GM23338 (cell line): ENCODE measurements at regions not wholly inside any gene's neighbourhood (a gene's known extent, or its start where the extent isn't known, plus 50 kb on each side); places are given as distances from the start of the nearest gene placed in this dataset.
A peak's percentile ranks its signal among the peaks of the same experiment; 100 is the strongest.

ENCODE experiments used
- ATAC-seq: fragments of 200-7000 bp; cut with Tn5 transposase; 3 replicates; pipeline ENCODE4 v1.9.1; 2020
- DNase-seq: peaks from one replicate; pipeline ENCODE4 v3.0.0-alpha.2; 2015; ENCODE audit warnings: low spot score
- H2AFZ ChIP-seq: fragments of 200-600 bp; sonication (generic); 2 replicates; pipeline ENCODE4 v1.8.0; 2016; ENCODE audit warnings: antibody characterized with exemption, mild to moderate bottlenecking, moderate library complexity
- H3F3A ChIP-seq: fragments of 200-600 bp; sonication (generic); replicated peaks from 2 replicates; pipeline ENCODE4 v1.8.0; 2017; ENCODE audit warnings: antibody characterized with exemption, mixed run types, low read depth
- H3K27ac ChIP-seq: fragments of 200-600 bp; sonication (generic); 2 replicates; pipeline ENCODE4 v1.6.1; 2016; ENCODE audit warnings: low read depth
- H3K27me3 ChIP-seq: fragments of 200-600 bp; sonication (generic); 2 replicates; pipeline ENCODE4 v1.8.0; 2016; ENCODE audit warnings: mild to moderate bottlenecking, mixed run types, moderate library complexity; ENCODE audit not compliant: insufficient read depth
- H3K36me3 ChIP-seq: fragments of 200-600 bp; sonication (generic); 2 replicates; pipeline ENCODE4 v1.8.0; 2016; ENCODE audit warnings: mild to moderate bottlenecking; ENCODE audit not compliant: insufficient read depth
- H3K4me1 ChIP-seq: fragments of 200-600 bp; sonication (generic); 2 replicates; pipeline ENCODE4 v1.8.0; 2016; ENCODE audit warnings: mild to moderate bottlenecking, moderate library complexity; ENCODE audit not compliant: insufficient read depth
- H3K4me2 ChIP-seq: fragments of 200-600 bp; sonication (generic); 2 replicates; pipeline ENCODE4 v1.7.1; 2017; ENCODE audit warnings: mixed run types
- H3K4me3 ChIP-seq: fragments of 200-600 bp; sonication (generic); 2 replicates; pipeline ENCODE4 v1.6.1; 2016; ENCODE audit warnings: mixed run types
- H3K79me2 ChIP-seq: fragments of 200-600 bp; sonication (generic); replicated peaks from 2 replicates; pipeline ENCODE4 v1.8.0; 2017; ENCODE audit warnings: mild to moderate bottlenecking; ENCODE audit not compliant: insufficient read depth
- H3K9me2 ChIP-seq: fragments of 200-600 bp; sonication (generic); 2 replicates; pipeline ENCODE4 v1.8.0; 2017; ENCODE audit not compliant: insufficient read depth
- H4K20me1 ChIP-seq: fragments of 200-600 bp; sonication (generic); replicated peaks from 2 replicates; pipeline ENCODE4 v1.8.0; 2017; ENCODE audit warnings: mild to moderate bottlenecking; ENCODE audit not compliant: insufficient read depth
- H3K27ac Mint-ChIP-seq: 2 replicates; pipeline ENCODE4 v1.8.0; 2020; ENCODE audit warnings: inconsistent platforms, mild to moderate bottlenecking, moderate library complexity, mixed read lengths
- H3K27me3 Mint-ChIP-seq: 3 replicates; pipeline ENCODE4 v1.8.0; 2022; ENCODE audit warnings: low read depth, mild to moderate bottlenecking, moderate library complexity, mixed read lengths, inconsistent platforms; ENCODE audit not compliant: insufficient read depth, poor library complexity
- H3K36me3 Mint-ChIP-seq: 3 replicates; pipeline ENCODE4 v1.8.0; 2021; ENCODE audit warnings: low read depth, mild to moderate bottlenecking, inconsistent platforms, moderate library complexity, mixed read lengths
- H3K4me1 Mint-ChIP-seq: 3 replicates; pipeline ENCODE4 v1.8.0; 2020; ENCODE audit warnings: mild to moderate bottlenecking, inconsistent platforms, mixed read lengths
- H3K4me3 Mint-ChIP-seq: 3 replicates; pipeline ENCODE4 v1.8.0; 2021; ENCODE audit warnings: moderate library complexity, mild to moderate bottlenecking, inconsistent platforms, mixed read lengths
- H3K9me3 Mint-ChIP-seq: 3 replicates; pipeline ENCODE4 v1.8.0; 2020; ENCODE audit warnings: moderate library complexity, mild to moderate bottlenecking, inconsistent platforms, mixed read lengths
- CREB1 ChIP-seq: fragments of 250-450 bp; sonication (Bioruptor Pico); IDR thresholded peaks from 2 replicates; pipeline ENCODE4 v1.5.0; 2020; ENCODE audit warnings: low read depth, mild to moderate bottlenecking, moderate library complexity
- EZH2 ChIP-seq: fragments of 200-600 bp; sonication (generic); IDR thresholded peaks from one replicate; pipeline ENCODE4 v1.8.0; 2017; ENCODE audit warnings: antibody characterized with exemption, mild to moderate bottlenecking, low read depth; ENCODE audit not compliant: unreplicated experiment
- EZH2phosphoT487 ChIP-seq: fragments of 200-600 bp; sonication (generic); IDR thresholded peaks from one replicate; pipeline ENCODE4 v1.8.1; 2018; ENCODE audit warnings: antibody characterized with exemption; ENCODE audit not compliant: unreplicated experiment
- JUNB ChIP-seq: IDR thresholded peaks from one replicate; pipeline ENCODE4 v1.6.1; 2016; ENCODE audit warnings: antibody characterized with exemption; ENCODE audit not compliant: unreplicated experiment
- NANOG ChIP-seq: IDR thresholded peaks from 2 replicates; pipeline ENCODE4 v1.6.1; 2016; ENCODE audit warnings: antibody characterized with exemption, borderline replicate concordance
- POLR2AphosphoS5 ChIP-seq: IDR thresholded peaks from 2 replicates; pipeline ENCODE4 v1.6.1; 2016; ENCODE audit warnings: antibody characterized with exemption, low read depth
- STAT1 ChIP-seq: IDR thresholded peaks from one replicate; pipeline ENCODE4 v1.6.1; 2016; ENCODE audit warnings: antibody characterized with exemption; ENCODE audit not compliant: unreplicated experiment
- ZNF114 ChIP-seq: fragments of 250-450 bp; sonication (Bioruptor Pico); IDR thresholded peaks from 2 replicates; pipeline ENCODE4 v1.5.0; 2020; ENCODE audit warnings: mild to moderate bottlenecking, moderate library complexity
- ZNF331 ChIP-seq: fragments of 250-450 bp; sonication (Bioruptor Pico); IDR thresholded peaks from 2 replicates; pipeline ENCODE4 v1.5.0; 2020; ENCODE audit warnings: low read depth, mild to moderate bottlenecking, moderate library complexity
- TF ChIP-seq, protein P1 (sequence below): IDR thresholded peaks from one replicate; pipeline ENCODE4 v1.6.1; 2018; ENCODE audit warnings: antibody characterized with exemption; ENCODE audit not compliant: unreplicated experiment
- TF ChIP-seq, protein P2 (sequence below): IDR thresholded peaks from 2 replicates; pipeline ENCODE4 v1.6.1; 2016; ENCODE audit warnings: antibody characterized with exemption
- TF ChIP-seq, protein P3 (sequence below), 2 experiments: fragments of 200-600 bp in 1 of 2; sonication (generic) in 1 of 2; conservative IDR thresholded peaks; 2 replicates each; pipeline versions ENCODE4 v1.5.1 to v1.6.1; 2016 to 2017; ENCODE audit warnings: antibody characterized with exemption in 2 of 2, low read depth in 2 of 2, mild to moderate bottlenecking in 2 of 2, moderate library complexity in 1 of 2
- TF ChIP-seq, protein P4 (sequence below): fragments of 250-450 bp; sonication (Bioruptor Pico); IDR thresholded peaks from 2 replicates; pipeline ENCODE4 v1.5.0; 2020; ENCODE audit warnings: mild to moderate bottlenecking, moderate library complexity

DNA sequence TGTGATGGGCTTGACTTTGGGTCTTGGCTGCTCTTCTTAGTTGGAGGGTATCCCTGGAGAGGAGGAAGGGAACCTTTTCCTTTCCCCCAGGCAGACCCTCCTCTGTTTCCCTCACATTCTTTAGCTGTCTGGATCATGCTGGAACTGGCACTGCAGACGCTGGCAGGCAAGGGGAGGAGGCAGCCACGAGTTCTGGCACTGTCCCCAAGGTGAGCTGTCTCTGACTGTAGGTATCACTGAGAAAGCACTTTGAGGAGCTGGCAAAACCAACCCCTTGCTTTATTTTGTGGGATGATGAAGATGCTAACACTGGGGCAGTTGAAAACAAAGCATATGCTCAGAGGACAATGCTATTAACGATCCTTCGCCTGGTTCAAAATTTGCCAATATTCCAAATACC, 175.0 kb downstream of the SOX2 start:
- Mint-ChIP-seq H3K9me3 (no peaks in the 10 kb centered on the region; the same call in 1 of the 3 replicates), H3K27me3 (peaks cover 6% of the 10 kb centered on the region), H3K27ac (peak overlapping the region; percentile 2; the same call in 1 of the 2 replicates), H3K36me3 (no peaks in the 10 kb centered on the region), H3K4me1 (peaks cover 21% of the 10 kb centered on the region), H3K4me3 (no peak overlapping the region)
- no peaks in the 10 kb centered on the region for H3F3A ChIP-seq
- DNase-seq, result no peak
- TF ChIP-seq EZH2phosphoT487 (no peak), ZNF114 (CRISPR knock-in tag) (no peak), JUNB (no peak), CREB1 (CRISPR knock-in tag) (no peak), POLR2AphosphoS5 (no peak), EZH2 (no peak), ZNF331 (no peak), STAT1 (no peak), NANOG (no peak)
- TF ChIP-seq, protein P1, sequence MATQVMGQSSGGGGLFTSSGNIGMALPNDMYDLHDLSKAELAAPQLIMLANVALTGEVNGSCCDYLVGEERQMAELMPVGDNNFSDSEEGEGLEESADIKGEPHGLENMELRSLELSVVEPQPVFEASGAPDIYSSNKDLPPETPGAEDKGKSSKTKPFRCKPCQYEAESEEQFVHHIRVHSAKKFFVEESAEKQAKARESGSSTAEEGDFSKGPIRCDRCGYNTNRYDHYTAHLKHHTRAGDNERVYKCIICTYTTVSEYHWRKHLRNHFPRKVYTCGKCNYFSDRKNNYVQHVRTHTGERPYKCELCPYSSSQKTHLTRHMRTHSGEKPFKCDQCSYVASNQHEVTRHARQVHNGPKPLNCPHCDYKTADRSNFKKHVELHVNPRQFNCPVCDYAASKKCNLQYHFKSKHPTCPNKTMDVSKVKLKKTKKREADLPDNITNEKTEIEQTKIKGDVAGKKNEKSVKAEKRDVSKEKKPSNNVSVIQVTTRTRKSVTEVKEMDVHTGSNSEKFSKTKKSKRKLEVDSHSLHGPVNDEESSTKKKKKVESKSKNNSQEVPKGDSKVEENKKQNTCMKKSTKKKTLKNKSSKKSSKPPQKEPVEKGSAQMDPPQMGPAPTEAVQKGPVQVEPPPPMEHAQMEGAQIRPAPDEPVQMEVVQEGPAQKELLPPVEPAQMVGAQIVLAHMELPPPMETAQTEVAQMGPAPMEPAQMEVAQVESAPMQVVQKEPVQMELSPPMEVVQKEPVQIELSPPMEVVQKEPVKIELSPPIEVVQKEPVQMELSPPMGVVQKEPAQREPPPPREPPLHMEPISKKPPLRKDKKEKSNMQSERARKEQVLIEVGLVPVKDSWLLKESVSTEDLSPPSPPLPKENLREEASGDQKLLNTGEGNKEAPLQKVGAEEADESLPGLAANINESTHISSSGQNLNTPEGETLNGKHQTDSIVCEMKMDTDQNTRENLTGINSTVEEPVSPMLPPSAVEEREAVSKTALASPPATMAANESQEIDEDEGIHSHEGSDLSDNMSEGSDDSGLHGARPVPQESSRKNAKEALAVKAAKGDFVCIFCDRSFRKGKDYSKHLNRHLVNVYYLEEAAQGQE, result no peak
- TF ChIP-seq, protein P2, sequence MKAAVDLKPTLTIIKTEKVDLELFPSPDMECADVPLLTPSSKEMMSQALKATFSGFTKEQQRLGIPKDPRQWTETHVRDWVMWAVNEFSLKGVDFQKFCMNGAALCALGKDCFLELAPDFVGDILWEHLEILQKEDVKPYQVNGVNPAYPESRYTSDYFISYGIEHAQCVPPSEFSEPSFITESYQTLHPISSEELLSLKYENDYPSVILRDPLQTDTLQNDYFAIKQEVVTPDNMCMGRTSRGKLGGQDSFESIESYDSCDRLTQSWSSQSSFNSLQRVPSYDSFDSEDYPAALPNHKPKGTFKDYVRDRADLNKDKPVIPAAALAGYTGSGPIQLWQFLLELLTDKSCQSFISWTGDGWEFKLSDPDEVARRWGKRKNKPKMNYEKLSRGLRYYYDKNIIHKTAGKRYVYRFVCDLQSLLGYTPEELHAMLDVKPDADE, result no peak
- TF ChIP-seq, protein P3, sequence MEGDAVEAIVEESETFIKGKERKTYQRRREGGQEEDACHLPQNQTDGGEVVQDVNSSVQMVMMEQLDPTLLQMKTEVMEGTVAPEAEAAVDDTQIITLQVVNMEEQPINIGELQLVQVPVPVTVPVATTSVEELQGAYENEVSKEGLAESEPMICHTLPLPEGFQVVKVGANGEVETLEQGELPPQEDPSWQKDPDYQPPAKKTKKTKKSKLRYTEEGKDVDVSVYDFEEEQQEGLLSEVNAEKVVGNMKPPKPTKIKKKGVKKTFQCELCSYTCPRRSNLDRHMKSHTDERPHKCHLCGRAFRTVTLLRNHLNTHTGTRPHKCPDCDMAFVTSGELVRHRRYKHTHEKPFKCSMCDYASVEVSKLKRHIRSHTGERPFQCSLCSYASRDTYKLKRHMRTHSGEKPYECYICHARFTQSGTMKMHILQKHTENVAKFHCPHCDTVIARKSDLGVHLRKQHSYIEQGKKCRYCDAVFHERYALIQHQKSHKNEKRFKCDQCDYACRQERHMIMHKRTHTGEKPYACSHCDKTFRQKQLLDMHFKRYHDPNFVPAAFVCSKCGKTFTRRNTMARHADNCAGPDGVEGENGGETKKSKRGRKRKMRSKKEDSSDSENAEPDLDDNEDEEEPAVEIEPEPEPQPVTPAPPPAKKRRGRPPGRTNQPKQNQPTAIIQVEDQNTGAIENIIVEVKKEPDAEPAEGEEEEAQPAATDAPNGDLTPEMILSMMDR (conservative IDR thresholded peaks at IDR 0.05; ENCODE audit: low read depth in 2 of 2), result no peak
- TF ChIP-seq, protein P4, sequence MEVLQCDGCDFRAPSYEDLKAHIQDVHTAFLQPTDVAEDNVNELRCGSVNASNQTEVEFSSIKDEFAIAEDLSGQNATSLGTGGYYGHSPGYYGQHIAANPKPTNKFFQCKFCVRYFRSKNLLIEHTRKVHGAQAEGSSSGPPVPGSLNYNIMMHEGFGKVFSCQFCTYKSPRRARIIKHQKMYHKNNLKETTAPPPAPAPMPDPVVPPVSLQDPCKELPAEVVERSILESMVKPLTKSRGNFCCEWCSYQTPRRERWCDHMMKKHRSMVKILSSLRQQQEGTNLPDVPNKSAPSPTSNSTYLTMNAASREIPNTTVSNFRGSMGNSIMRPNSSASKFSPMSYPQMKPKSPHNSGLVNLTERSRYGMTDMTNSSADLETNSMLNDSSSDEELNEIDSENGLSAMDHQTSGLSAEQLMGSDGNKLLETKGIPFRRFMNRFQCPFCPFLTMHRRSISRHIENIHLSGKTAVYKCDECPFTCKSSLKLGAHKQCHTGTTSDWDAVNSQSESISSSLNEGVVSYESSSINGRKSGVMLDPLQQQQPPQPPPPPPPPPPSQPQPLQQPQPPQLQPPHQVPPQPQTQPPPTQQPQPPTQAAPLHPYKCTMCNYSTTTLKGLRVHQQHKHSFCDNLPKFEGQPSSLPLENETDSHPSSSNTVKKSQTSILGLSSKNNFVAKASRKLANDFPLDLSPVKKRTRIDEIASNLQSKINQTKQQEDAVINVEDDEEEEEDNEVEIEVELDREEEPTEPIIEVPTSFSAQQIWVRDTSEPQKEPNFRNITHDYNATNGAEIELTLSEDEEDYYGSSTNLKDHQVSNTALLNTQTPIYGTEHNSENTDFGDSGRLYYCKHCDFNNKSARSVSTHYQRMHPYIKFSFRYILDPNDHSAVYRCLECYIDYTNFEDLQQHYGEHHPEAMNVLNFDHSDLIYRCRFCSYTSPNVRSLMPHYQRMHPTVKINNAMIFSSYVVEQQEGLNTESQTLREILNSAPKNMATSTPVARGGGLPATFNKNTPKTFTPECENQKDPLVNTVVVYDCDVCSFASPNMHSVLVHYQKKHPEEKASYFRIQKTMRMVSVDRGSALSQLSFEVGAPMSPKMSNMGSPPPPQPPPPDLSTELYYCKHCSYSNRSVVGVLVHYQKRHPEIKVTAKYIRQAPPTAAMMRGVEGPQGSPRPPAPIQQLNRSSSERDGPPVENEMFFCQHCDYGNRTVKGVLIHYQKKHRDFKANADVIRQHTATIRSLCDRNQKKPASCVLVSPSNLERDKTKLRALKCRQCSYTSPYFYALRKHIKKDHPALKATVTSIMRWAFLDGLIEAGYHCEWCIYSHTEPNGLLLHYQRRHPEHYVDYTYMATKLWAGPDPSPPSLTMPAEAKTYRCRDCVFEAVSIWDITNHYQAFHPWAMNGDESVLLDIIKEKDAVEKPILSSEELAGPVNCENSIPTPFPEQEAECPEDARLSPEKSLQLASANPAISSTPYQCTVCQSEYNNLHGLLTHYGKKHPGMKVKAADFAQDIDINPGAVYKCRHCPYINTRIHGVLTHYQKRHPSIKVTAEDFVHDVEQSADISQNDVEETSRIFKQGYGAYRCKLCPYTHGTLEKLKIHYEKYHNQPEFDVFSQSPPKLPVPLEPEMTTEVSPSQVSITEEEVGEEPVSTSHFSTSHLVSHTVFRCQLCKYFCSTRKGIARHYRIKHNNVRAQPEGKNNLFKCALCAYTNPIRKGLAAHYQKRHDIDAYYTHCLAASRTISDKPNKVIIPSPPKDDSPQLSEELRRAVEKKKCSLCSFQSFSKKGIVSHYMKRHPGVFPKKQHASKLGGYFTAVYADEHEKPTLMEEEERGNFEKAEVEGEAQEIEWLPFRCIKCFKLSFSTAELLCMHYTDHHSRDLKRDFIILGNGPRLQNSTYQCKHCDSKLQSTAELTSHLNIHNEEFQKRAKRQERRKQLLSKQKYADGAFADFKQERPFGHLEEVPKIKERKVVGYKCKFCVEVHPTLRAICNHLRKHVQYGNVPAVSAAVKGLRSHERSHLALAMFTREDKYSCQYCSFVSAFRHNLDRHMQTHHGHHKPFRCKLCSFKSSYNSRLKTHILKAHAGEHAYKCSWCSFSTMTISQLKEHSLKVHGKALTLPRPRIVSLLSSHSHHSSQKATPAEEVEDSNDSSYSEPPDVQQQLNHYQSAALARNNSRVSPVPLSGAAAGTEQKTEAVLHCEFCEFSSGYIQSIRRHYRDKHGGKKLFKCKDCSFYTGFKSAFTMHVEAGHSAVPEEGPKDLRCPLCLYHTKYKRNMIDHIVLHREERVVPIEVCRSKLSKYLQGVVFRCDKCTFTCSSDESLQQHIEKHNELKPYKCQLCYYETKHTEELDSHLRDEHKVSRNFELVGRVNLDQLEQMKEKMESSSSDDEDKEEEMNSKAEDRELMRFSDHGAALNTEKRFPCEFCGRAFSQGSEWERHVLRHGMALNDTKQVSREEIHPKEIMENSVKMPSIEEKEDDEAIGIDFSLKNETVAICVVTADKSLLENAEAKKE (CRISPR knock-in tag), result no peak
- H3K4me1 ChIP-seq, result peaks cover 23% of the 10 kb centered on the region
- no peaks in the 10 kb centered on the region for H4K20me1 ChIP-seq
- no peak overlapping the region for H3K4me3 ChIP-seq
- H3K9me2 ChIP-seq, result no peaks in the 10 kb centered on the region
- H3K79me2 ChIP-seq, result no peaks in the 10 kb centered on the region
- no peak; the same call in 1 of the 3 replicates for ATAC-seq
- 0 out of 2 replicates have a peak overlapping the region, but pooled peaks have one; percentile 55 for H3K27ac ChIP-seq
- 0 out of 2 replicates have a peak overlapping the region, but pooled peaks have one; percentile 23 for H2AFZ ChIP-seq
- H3K36me3 ChIP-seq, result no peaks in the 10 kb centered on the region
- no peaks in the 10 kb centered on the region for H3K27me3 ChIP-seq
- peak overlapping the region; percentile 56; the same call in 1 of the 2 replicates for H3K4me2 ChIP-seq
